IMR-90 (cell line): ENCODE measurements at regions not wholly inside any gene's neighbourhood (a gene's known extent, or its start where the extent isn't known, plus 50 kb on each side); places are given as distances from the start of the nearest gene placed in this dataset.

Experiments used
- ATAC-seq: fragments of 200-7000 bp; cut with Tn5 transposase; 2 replicates; pipeline ENCODE4 v1.9.1; 2020; ENCODE audit warnings: low read depth, mild to moderate bottlenecking, moderate library complexity
- BruUV-seq: library from RNA; stranded (reverse); fragments of 400-500 nt; replicated peaks from 2 replicates; lab custom pipeline; 2021; lab: Mats Ljungman, UMichigan
- CTCF ChIA-PET: fragments of 300-600 bp; formaldehyde crosslinking; extraction: SDS; loops from one replicate; lab custom pipeline; 2021; ENCODE audit warnings: antibody characterized with exemption; lab: Yijun Ruan, JAX
- POLR2A ChIA-PET: fragments of 300-600 bp; sonication (Branson Sonifier 250); formaldehyde crosslinking; loops from one replicate; lab custom pipeline; 2022; ENCODE audit warnings: antibody characterized with exemption; ENCODE audit not compliant: unreplicated experiment; lab: Charles Lee
- DNase-seq: peaks from one replicate; pipeline ENCODE4 v3.0.0; 2013
- H2AFZ ChIP-seq: replicated peaks from 2 replicates; pipeline ENCODE3; 2013; ENCODE audit warnings: low read length, mild to moderate bottlenecking; ENCODE audit not compliant: poor library complexity
- H2AK5ac ChIP-seq: 2 replicates; pipeline ENCODE4 v1.6.1; 2013; ENCODE audit warnings: low read depth, low read length, inconsistent platforms
- H2AK9ac ChIP-seq: replicated peaks from 2 replicates; pipeline ENCODE3; 2013; ENCODE audit warnings: mild to moderate bottlenecking, low read depth, low read length, moderate library complexity; ENCODE audit not compliant: poor library complexity
- H2BK120ac ChIP-seq: 2 replicates; pipeline ENCODE4 v1.6.1; 2013; ENCODE audit warnings: low read depth, low read length, inconsistent platforms
- H2BK15ac ChIP-seq: 3 replicates; pipeline ENCODE4 v1.6.1; 2013; ENCODE audit warnings: low read depth, low read length, inconsistent platforms
- H2BK20ac ChIP-seq: 2 replicates; pipeline ENCODE4 v1.6.1; 2013; ENCODE audit warnings: low read depth, mild to moderate bottlenecking, inconsistent platforms, low read length, moderate library complexity
- H2BK5ac ChIP-seq: 2 replicates; pipeline ENCODE4 v1.6.1; 2013; ENCODE audit warnings: mild to moderate bottlenecking, low read depth, low read length, inconsistent platforms; ENCODE audit not compliant: poor library complexity, severe bottlenecking
- H3K14ac ChIP-seq: replicated peaks from 2 replicates; pipeline ENCODE4 v1.6.1; 2013; ENCODE audit warnings: low read depth, low read length, inconsistent platforms
- H3K18ac ChIP-seq: 2 replicates; pipeline ENCODE4 v1.6.1; 2013; ENCODE audit warnings: low read depth, low read length, control low read depth
- H3K23ac ChIP-seq: 2 replicates; pipeline ENCODE4 v1.6.1; 2013; ENCODE audit warnings: low read depth, low read length, inconsistent platforms
- H3K27ac ChIP-seq: 2 replicates; pipeline ENCODE4 v1.5.1; 2013; ENCODE audit warnings: mild to moderate bottlenecking, control low read depth, low read length; ENCODE audit not compliant: insufficient read depth
- H3K27me3 ChIP-seq: 2 replicates; pipeline ENCODE4 v1.6.1; 2013; ENCODE audit warnings: low read length; ENCODE audit not compliant: control insufficient read depth, insufficient read depth
- H3K36me3 ChIP-seq: 2 replicates; pipeline ENCODE4 v1.6.1; 2013; ENCODE audit warnings: low read length, mixed read lengths; ENCODE audit not compliant: control insufficient read depth, insufficient read depth
- H3K4ac ChIP-seq: 2 replicates; pipeline ENCODE4 v1.6.1; 2013; ENCODE audit warnings: low read depth, low read length, inconsistent platforms
- H3K4me1 ChIP-seq: 2 replicates; pipeline ENCODE4 v1.6.1; 2013; ENCODE audit warnings: low read length, mixed read lengths; ENCODE audit not compliant: control insufficient read depth, insufficient read depth
- H3K4me2 ChIP-seq: 2 replicates; pipeline ENCODE4 v1.6.1; 2013; ENCODE audit warnings: low read depth, mild to moderate bottlenecking, control low read depth, low read length, moderate library complexity
- H3K4me3 ChIP-seq: 2 replicates; pipeline ENCODE4 v1.5.1; 2013; ENCODE audit warnings: low read depth, mild to moderate bottlenecking, control low read depth, low read length, moderate library complexity; ENCODE audit not compliant: insufficient read depth
- H3K56ac ChIP-seq: 2 replicates; pipeline ENCODE4 v1.6.1; 2013; ENCODE audit warnings: low read length, inconsistent platforms; ENCODE audit not compliant: insufficient read depth; ENCODE audit errors: extremely low read depth
- H3K79me1 ChIP-seq, 2 experiments: 2 replicates each; pipeline ENCODE4 v1.6.1; 2013; ENCODE audit warnings: low read length in 2 of 2, inconsistent platforms in 1 of 2, low read depth in 1 of 2
- H3K9ac ChIP-seq: 2 replicates; pipeline ENCODE4 v1.6.1; 2013; ENCODE audit warnings: low read depth, low read length, control low read depth
- H3K9me1 ChIP-seq: 2 replicates; pipeline ENCODE4 v1.6.1; 2013; ENCODE audit warnings: low read length, inconsistent platforms; ENCODE audit not compliant: insufficient read depth
- H3K9me3 ChIP-seq: 2 replicates; pipeline ENCODE4 v1.6.1; 2013; ENCODE audit warnings: low read length; ENCODE audit not compliant: control insufficient read depth, insufficient read depth
- H4K20me1 ChIP-seq: 2 replicates; pipeline ENCODE4 v1.6.1; 2013; ENCODE audit warnings: low read length, inconsistent platforms; ENCODE audit not compliant: insufficient read depth
- H4K5ac ChIP-seq: 2 replicates; pipeline ENCODE4 v1.6.1; 2013; ENCODE audit warnings: mild to moderate bottlenecking, low read depth, low read length, control low read depth
- H4K8ac ChIP-seq, 2 experiments: 2 replicates each; pipeline ENCODE4 v1.6.1; 2013; ENCODE audit warnings: low read depth in 2 of 2, low read length in 2 of 2, control low read depth in 1 of 2, inconsistent platforms in 1 of 2
- H4K91ac ChIP-seq: 2 replicates; pipeline ENCODE4 v1.6.1; 2013; ENCODE audit warnings: low read depth, low read length, inconsistent platforms; ENCODE audit not compliant: insufficient read depth
- CEBPB ChIP-seq: IDR thresholded peaks from 2 replicates; pipeline ENCODE4 v1.6.1; 2012; ENCODE audit warnings: low read depth, low read length, improper control_type of control experiment
- CHD1 ChIP-seq: IDR thresholded peaks from 2 replicates; pipeline ENCODE4 v1.6.1; 2012; ENCODE audit warnings: low read depth, low read length, improper control_type of control experiment
- MAFK ChIP-seq: IDR thresholded peaks from 2 replicates; pipeline ENCODE4 v1.6.1; 2012; ENCODE audit warnings: low read depth, low read length, improper control_type of control experiment
- NFE2L2 ChIP-seq: fragments of 150-350 bp; IDR thresholded peaks from 2 replicates; pipeline ENCODE4 v1.6.1; 2016; ENCODE audit warnings: low read depth, mild to moderate bottlenecking, low read length
- POLR2A ChIP-seq: IDR thresholded peaks from 2 replicates; pipeline ENCODE4 v1.6.1; 2012; ENCODE audit warnings: mild to moderate bottlenecking, low read depth, low read length
- RCOR1 ChIP-seq: IDR thresholded peaks from 2 replicates; pipeline ENCODE4 v1.6.1; 2012; ENCODE audit warnings: mild to moderate bottlenecking, low read length, improper control_type of control experiment; ENCODE audit not compliant: insufficient replicate concordance
- WGBS, 2 experiments: methylation state at CpG; one replicate each; pipeline versions ENCODE4 v1.1.5 to v1.1.7; 2013; ENCODE audit warnings: missing lambda C conversion rate in 2 of 2; ENCODE audit not compliant: insufficient read length in 1 of 2; ENCODE audit errors: extremely low coverage in 2 of 2; 5-methylcytosine and 5-hydroxymethylcytosine counted together
- dilution Hi-C: fragments of 300-500 bp; cut with HindIII; formaldehyde crosslinking; loops from one replicate; pipeline ENCODE4 v1.14.3; 2018; ENCODE audit warnings: low sequenced_read_pairs; ENCODE audit not compliant: unreplicated experiment
- in situ Hi-C: fragments of 300-500 bp; cut with MboI; formaldehyde crosslinking; loops from 3 replicates; pipeline ENCODE4 v1.14.3; 2019; ENCODE audit warnings: low sequenced_read_pairs, inconsistent platforms, mixed read lengths
- intact Hi-C: fragments of 100-400 bp; cut with micrococcal nuclease; formaldehyde crosslinking; loops from 2 replicates; pipeline ENCODE4 v1.10.0; 2022

DNA sequence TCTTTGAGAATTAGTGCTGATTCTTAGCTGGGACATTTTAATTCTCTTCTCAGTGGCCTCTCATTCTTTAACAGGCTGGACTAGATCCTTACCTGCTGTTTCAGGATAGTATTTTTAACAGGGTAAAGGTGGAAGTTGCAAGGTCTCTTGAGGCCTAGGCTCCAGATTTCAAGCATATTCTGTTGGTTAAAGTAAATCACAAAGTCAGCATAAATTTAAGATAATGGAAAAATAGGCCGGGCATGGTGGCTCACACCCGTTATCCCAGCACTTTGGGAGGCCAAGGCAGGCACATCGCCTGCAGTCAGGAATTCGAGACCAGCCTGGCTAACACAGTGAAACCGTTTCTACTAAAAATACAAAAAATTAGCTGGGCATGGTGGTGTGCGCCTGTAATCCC, 1149.0 kb downstream of the EPHA7 start:
- H4K5ac ChIP-seq: no peak overlapping the region
- no peaks in the 10 kb centered on the region for H3K36me3 ChIP-seq
- no peak overlapping the region for H4K91ac ChIP-seq
- no peak overlapping the region for H3K9ac ChIP-seq
- no peak overlapping the region for H4K8ac ChIP-seq
- H2AK5ac ChIP-seq: no peak overlapping the region
- H3K9me1 ChIP-seq: no peaks in the 10 kb centered on the region
- H3K4me1 ChIP-seq: no peaks in the 10 kb centered on the region
- H2BK20ac ChIP-seq: no peak overlapping the region
- in situ Hi-C loops (no loop called here), dilution Hi-C loops (no loop called here), intact Hi-C loops (no loop called here)
- POLR2A ChIA-PET: no interaction called here
- H3K9me3 ChIP-seq: no peaks in the 10 kb centered on the region
- H2BK120ac ChIP-seq: no peak overlapping the region
- H3K4me3 ChIP-seq: no peak overlapping the region
- DNase-seq (no peak), ATAC-seq (no peak)
- H2BK15ac ChIP-seq: no peak overlapping the region
- H3K56ac ChIP-seq: no peak overlapping the region
- H3K27ac ChIP-seq: no peak overlapping the region
- no peak overlapping the region for H3K4ac ChIP-seq
- no peak for TF ChIP-seq CHD1
- TF ChIP-seq CEBPB: no peak
- no peak for TF ChIP-seq RCOR1
- TF ChIP-seq NFE2L2: no peak
- peak; percentile 65 for TF ChIP-seq MAFK
- TF ChIP-seq POLR2A: no peak
- no peak overlapping the region for H2BK5ac ChIP-seq
- no peak overlapping the region for H3K23ac ChIP-seq
- BruUV-seq: no TSS peak
- CTCF ChIA-PET: no interaction called here
- no peak overlapping the region for H2AK9ac ChIP-seq
- H3K14ac ChIP-seq: no peak overlapping the region
- H3K27me3 ChIP-seq: no peaks in the 10 kb centered on the region
- WGBS, 2 experiments: 100% methylated on average over 1 of the region's 6 CpGs; no CpG with 5 or more reads in 1 of the 2 experiments
- no peak overlapping the region for H2AFZ ChIP-seq
- H3K4me2 ChIP-seq: no peak overlapping the region
- no peaks in the 10 kb centered on the region for H4K20me1 ChIP-seq
- H3K79me1 ChIP-seq: no peaks in the 10 kb centered on the region
- no peak overlapping the region for H3K18ac ChIP-seq
